ENCODE measurements at regions not wholly inside any gene's neighbourhood (a gene's known extent, or its start where the extent isn't known, plus 50 kb on each side); places are given as distances from the start of the nearest gene placed in this dataset.

DNA sequence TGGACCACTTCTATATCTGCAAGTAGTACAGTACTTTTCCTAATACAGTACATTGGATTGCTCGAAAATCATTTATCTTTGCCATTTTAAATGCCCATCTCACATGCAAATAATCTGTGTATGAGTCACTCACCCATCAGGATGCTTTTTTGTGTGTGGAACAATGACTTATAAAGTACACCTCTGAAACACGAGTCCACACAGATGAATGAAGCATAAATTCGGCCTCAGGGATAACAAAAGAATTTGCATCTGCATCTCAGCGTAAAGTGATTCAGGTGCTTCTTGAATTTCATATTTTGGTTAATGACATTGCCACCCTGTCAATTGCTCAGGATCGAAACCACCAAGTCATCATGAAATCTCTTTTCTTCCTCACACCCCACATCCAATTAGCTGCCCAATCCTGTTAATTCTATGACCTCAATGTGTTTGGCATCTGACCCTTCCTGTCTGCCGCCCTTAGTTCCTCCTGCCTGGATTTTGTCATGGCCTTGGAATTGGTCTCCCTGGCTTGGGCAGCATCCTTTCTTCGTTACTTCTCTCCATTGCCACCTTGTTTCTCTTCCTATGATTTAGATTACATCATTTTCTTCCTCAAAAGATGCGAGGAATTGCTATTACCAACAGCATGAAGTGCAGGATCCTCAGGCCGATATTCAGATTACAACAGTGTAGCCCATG lies 161.6 kb upstream of the MID1 start:
- TF ChIP-seq POLR2AphosphoS5 (IDR thresholded peaks at IDR 0.05; ENCODE audit: low read depth, low read length) (no peak), POLR2A (IDR thresholded peaks at IDR 0.05; ENCODE audit: low read depth, low read length) (no peak), SPI1 (IDR thresholded peaks at IDR 0.05; ENCODE audit: low read depth, low read length) (no peak), TAF1 (IDR thresholded peaks at IDR 0.05; ENCODE audit: low read depth, low read length) (no peak), PAX5 (IDR thresholded peaks at IDR 0.05; ENCODE audit: insufficient read depth, low read length, severe bottlenecking) (no peak), POU2F2 (IDR thresholded peaks at IDR 0.05; ENCODE audit: low read depth, low read length) (no peak)
